H1 (cell line): ENCODE measurements at regions not wholly inside any gene's neighbourhood (a gene's known extent, or its start where the extent isn't known, plus 50 kb on each side); places are given as distances from the start of the nearest gene placed in this dataset.

Source experiments
- CTCF ChIA-PET: fragments of 300-600 bp; sonication (Branson Sonifier 250); formaldehyde crosslinking; loops from one replicate; lab custom pipeline; 2021; ENCODE audit not compliant: partially characterized antibody; lab: Charles Lee
- POLR2A ChIA-PET: fragments of 300-600 bp; sonication (Branson Sonifier 250); formaldehyde crosslinking; loops from one replicate; lab custom pipeline; 2021; ENCODE audit warnings: inconsistent platforms; ENCODE audit not compliant: partially characterized antibody; lab: Charles Lee
- DNase-seq, 2 experiments: peaks; one replicate each; pipeline versions ENCODE4 v3.0.0 to v3.0.0-alpha.2; 2010 to 2022; ENCODE audit warnings: low spot score in 2 of 2, low read depth in 1 of 2, mixed read lengths in 1 of 2
- FAIRE-seq: peaks from 2 replicates; lab custom pipeline; 2011; peaks lifted over from hg19 to GRCh38; lab: Jason Lieb, UNC
- H2AFZ ChIP-seq: 2 replicates; pipeline ENCODE4 v1.8.1; 2012; ENCODE audit warnings: low read length, inconsistent platforms
- H2AK5ac ChIP-seq: 2 replicates; pipeline ENCODE4 v1.6.1; 2013; ENCODE audit warnings: low read depth, low read length
- H2BK120ac ChIP-seq: replicated peaks from 2 replicates; pipeline ENCODE3; 2013; ENCODE audit warnings: low read depth, low read length, inconsistent platforms
- H2BK12ac ChIP-seq: 2 replicates; pipeline ENCODE4 v1.6.1; 2013; ENCODE audit warnings: low read depth, low read length
- H2BK15ac ChIP-seq: 2 replicates; pipeline ENCODE4 v1.6.1; 2013; ENCODE audit warnings: low read length
- H2BK20ac ChIP-seq: 2 replicates; pipeline ENCODE4 v1.6.1; 2013; ENCODE audit warnings: low read length
- H2BK5ac ChIP-seq: 2 replicates; pipeline ENCODE4 v1.6.1; 2013; ENCODE audit warnings: low read depth, low read length
- H3K14ac ChIP-seq: 2 replicates; pipeline ENCODE4 v1.6.1; 2013; ENCODE audit warnings: inconsistent platforms; ENCODE audit not compliant: insufficient read length
- H3K18ac ChIP-seq: 2 replicates; pipeline ENCODE4 v1.6.1; 2013; ENCODE audit warnings: low read length; ENCODE audit errors: extremely low read depth
- H3K23ac ChIP-seq: 2 replicates; pipeline ENCODE4 v1.6.1; 2013; ENCODE audit warnings: inconsistent platforms; ENCODE audit not compliant: insufficient read length
- H3K23me2 ChIP-seq: 2 replicates; pipeline ENCODE4 v1.6.1; 2013; ENCODE audit warnings: low read depth, low read length
- H3K27ac ChIP-seq: 2 replicates; pipeline ENCODE4 v1.6.1; 2011; ENCODE audit warnings: low read depth, low read length, inconsistent platforms
- H3K27me3 ChIP-seq, 4 experiments: replicated peaks in 1 of 4; 1 replicate in 1 of 4; 2 replicates in 3 of 4; pipeline versions ENCODE4 v1.6.1 to v1.8.1; 2011 to 2013; ENCODE audit warnings: low read length in 3 of 4, mild to moderate bottlenecking in 3 of 4, inconsistent platforms in 2 of 4, mixed read lengths in 2 of 4, moderate library complexity in 1 of 4; ENCODE audit not compliant: control insufficient read depth in 3 of 4, insufficient read depth in 3 of 4; ENCODE audit errors: extremely low read depth in 1 of 4
- H3K36me3 ChIP-seq, 4 experiments: 2 replicates each; pipeline versions ENCODE4 v1.6.1 to v1.8.1; 2011 to 2013; ENCODE audit warnings: mild to moderate bottlenecking in 4 of 4, low read length in 3 of 4, moderate library complexity in 2 of 4, control low read depth in 1 of 4, inconsistent platforms in 1 of 4; ENCODE audit not compliant: insufficient read depth in 4 of 4, control insufficient read depth in 2 of 4
- H3K4ac ChIP-seq: replicated peaks from 2 replicates; pipeline ENCODE3; 2013; ENCODE audit warnings: low read length, low read depth, mixed read lengths, inconsistent platforms; ENCODE audit not compliant: insufficient read length
- H3K4me1 ChIP-seq, 4 experiments: replicated peaks in 1 of 4; 1 replicate in 1 of 4; 2 replicates in 3 of 4; pipeline versions ENCODE4 v1.6.1 to v1.8.1; 2011 to 2013; ENCODE audit warnings: low read length in 3 of 4, inconsistent platforms in 2 of 4, mixed read lengths in 1 of 4; ENCODE audit not compliant: insufficient read depth in 4 of 4, control insufficient read depth in 3 of 4
- H3K4me2 ChIP-seq, 2 experiments: 2 replicates each; pipeline versions ENCODE4 v1.6.1 to v1.8.1; 2011 to 2013; ENCODE audit warnings: low read depth in 2 of 2, low read length in 2 of 2, control low read depth in 1 of 2, inconsistent platforms in 1 of 2, mild to moderate bottlenecking in 1 of 2; ENCODE audit not compliant: insufficient read depth in 1 of 2
- H3K4me3 ChIP-seq, 4 experiments: fragments of 200-600, 300-600 bp in 1 of 4; sonication (generic), shearing (Covaris generic), sonication (Bioruptor Twin) in 1 of 4; 2 replicates each; pipeline versions ENCODE4 v1.5.1 to v1.8.1; 2011 to 2016; ENCODE audit warnings: low read length in 4 of 4, low read depth in 3 of 4, control low read depth in 2 of 4, inconsistent platforms in 2 of 4, mild to moderate bottlenecking in 2 of 4, mixed read lengths in 1 of 4, moderate library complexity in 1 of 4; ENCODE audit not compliant: insufficient read depth in 2 of 4; ENCODE audit errors: extremely low read depth in 1 of 4
- H3K56ac ChIP-seq: replicated peaks from 2 replicates; pipeline ENCODE3; 2013; ENCODE audit warnings: low read depth, mild to moderate bottlenecking, mixed read lengths, low read length, inconsistent platforms; ENCODE audit not compliant: insufficient read length
- H3K79me1 ChIP-seq: 2 replicates; pipeline ENCODE4 v1.6.1; 2013; ENCODE audit warnings: low read depth, low read length, control low read depth
- H3K79me2 ChIP-seq, 2 experiments: 2 replicates each; pipeline versions ENCODE4 v1.6.1 to v1.8.1; 2012 to 2013; ENCODE audit warnings: low read length in 2 of 2, mild to moderate bottlenecking in 2 of 2, inconsistent platforms in 1 of 2; ENCODE audit not compliant: insufficient read depth in 2 of 2, control insufficient read depth in 1 of 2
- H3K9ac ChIP-seq, 4 experiments: replicated peaks in 1 of 4; 1 replicate in 1 of 4; 2 replicates in 3 of 4; pipeline versions ENCODE4 v1.6.1 to v1.8.1; 2011 to 2013; ENCODE audit warnings: low read depth in 3 of 4, low read length in 3 of 4, control low read depth in 2 of 4, mild to moderate bottlenecking in 2 of 4, moderate library complexity in 2 of 4, inconsistent platforms in 1 of 4; ENCODE audit errors: extremely low read depth in 1 of 4
- H3K9me3 ChIP-seq, 2 experiments: 2 replicates each; pipeline versions ENCODE4 v1.6.1 to v1.8.1; 2012 to 2013; ENCODE audit warnings: mild to moderate bottlenecking in 2 of 2, moderate library complexity in 2 of 2, control low read depth in 1 of 2, inconsistent platforms in 1 of 2, low read depth in 1 of 2, low read length in 1 of 2, mixed read lengths in 1 of 2; ENCODE audit not compliant: insufficient read depth in 2 of 2
- H4K20me1 ChIP-seq, 2 experiments: replicated peaks in 1 of 2; 2 replicates each; pipeline versions ENCODE3 to v1.8.1; 2011 to 2013; ENCODE audit warnings: inconsistent platforms in 2 of 2, low read length in 2 of 2, mild to moderate bottlenecking in 1 of 2; ENCODE audit not compliant: insufficient read depth in 2 of 2, control insufficient read depth in 1 of 2
- H4K5ac ChIP-seq: 2 replicates; pipeline ENCODE4 v1.6.1; 2013; ENCODE audit warnings: low read length, low read depth, mixed read lengths, inconsistent platforms; ENCODE audit not compliant: insufficient read length
- H4K8ac ChIP-seq: 2 replicates; pipeline ENCODE4 v1.8.0; 2013; ENCODE audit warnings: mild to moderate bottlenecking, moderate library complexity, low read length, inconsistent platforms; ENCODE audit not compliant: insufficient read depth; ENCODE audit errors: extremely low read depth
- H4K91ac ChIP-seq: replicated peaks from 2 replicates; pipeline ENCODE3; 2013; ENCODE audit warnings: low read length, mixed read lengths, inconsistent platforms; ENCODE audit not compliant: insufficient read length
- BACH1 ChIP-seq: IDR thresholded peaks from 2 replicates; pipeline ENCODE4 v1.6.1; 2012; ENCODE audit warnings: low read length, improper control_type of control experiment
- CREB1 ChIP-seq: IDR thresholded peaks from 2 replicates; pipeline ENCODE4 v1.6.1; 2012; ENCODE audit warnings: inconsistent platforms
- EGR1 ChIP-seq: IDR thresholded peaks from 2 replicates; pipeline ENCODE4 v1.6.1; 2011; ENCODE audit warnings: low read depth, low read length, borderline replicate concordance
- EZH2 ChIP-seq: fragments of 200-600 bp; sonication (generic); IDR thresholded peaks from 2 replicates; pipeline ENCODE4 v1.7.1; 2012; ENCODE audit warnings: low read depth, mild to moderate bottlenecking, moderate library complexity, low read length, inconsistent platforms; ENCODE audit not compliant: severe bottlenecking
- GTF2F1 ChIP-seq: IDR thresholded peaks from 2 replicates; pipeline ENCODE4 v1.6.1; 2012; ENCODE audit warnings: low read depth, low read length, improper control_type of control experiment, borderline replicate concordance
- HDAC2 ChIP-seq, 2 experiments: fragments of 300-600 bp in 1 of 2; sonication (generic) in 1 of 2; IDR thresholded peaks; 2 replicates each; pipeline ENCODE4 v1.6.1; 2011 to 2012; ENCODE audit warnings: low read depth in 2 of 2, low read length in 2 of 2, mild to moderate bottlenecking in 2 of 2, moderate library complexity in 2 of 2, borderline replicate concordance in 1 of 2, inconsistent platforms in 1 of 2
- JUN ChIP-seq: IDR thresholded peaks from 2 replicates; pipeline ENCODE4 v1.6.1; 2011; ENCODE audit warnings: low read depth, mild to moderate bottlenecking, improper control_type of control experiment, low read length
- NANOG ChIP-seq: IDR thresholded peaks from 2 replicates; pipeline ENCODE4 v1.6.1; 2011; ENCODE audit warnings: low read length, low read depth, mild to moderate bottlenecking, inconsistent platforms; ENCODE audit not compliant: insufficient read depth, poor library complexity, severe bottlenecking
- RAD21 ChIP-seq, 2 experiments: IDR thresholded peaks in 1 of 2; conservative IDR thresholded peaks in 1 of 2; 2 replicates each; pipeline ENCODE4 v1.6.1; 2011; ENCODE audit warnings: low read depth in 2 of 2, low read length in 2 of 2, improper control_type of control experiment in 1 of 2, inconsistent platforms in 1 of 2, mild to moderate bottlenecking in 1 of 2, moderate library complexity in 1 of 2
- SAP30 ChIP-seq: fragments of 300-600 bp; sonication (generic); IDR thresholded peaks from 2 replicates; pipeline ENCODE4 v1.7.1; 2012; ENCODE audit warnings: low read length, moderate library complexity, mild to moderate bottlenecking, inconsistent platforms; ENCODE audit not compliant: insufficient read depth, insufficient replicate concordance
- SP4 ChIP-seq: IDR thresholded peaks from 2 replicates; pipeline ENCODE4 v1.6.1; 2012; ENCODE audit warnings: low read length, inconsistent platforms
- TEAD4 ChIP-seq: IDR thresholded peaks from 2 replicates; pipeline ENCODE4 v1.6.1; 2012; ENCODE audit warnings: low read depth, low read length, inconsistent platforms, mixed read lengths
- YY1 ChIP-seq: IDR thresholded peaks from 2 replicates; pipeline ENCODE4 v1.6.1; 2011; ENCODE audit warnings: low read depth, mild to moderate bottlenecking, low read length
- WGBS, 2 experiments: shearing (Covaris generic) in 1 of 2; methylation state at CpG; one replicate each; pipeline versions ENCODE4 v1.1.6 to v1.1.7; 2013 to 2015; ENCODE audit warnings: low lambda C conversion rate in 2 of 2, mixed read lengths in 2 of 2, inconsistent platforms in 1 of 2, low coverage in 1 of 2, missing lambda C conversion rate in 1 of 2; ENCODE audit not compliant: insufficient replicate concordance in 2 of 2, insufficient coverage in 1 of 2, insufficient read length in 1 of 2; ENCODE audit errors: extremely low coverage in 1 of 2, missing lambda C conversion rate in 1 of 2; 5-methylcytosine and 5-hydroxymethylcytosine counted together
- TF ChIP-seq, protein P1 (sequence below): IDR thresholded peaks from 2 replicates; pipeline ENCODE4 v1.6.1; 2011; ENCODE audit warnings: low read length, improper control_type of control experiment

DNA sequence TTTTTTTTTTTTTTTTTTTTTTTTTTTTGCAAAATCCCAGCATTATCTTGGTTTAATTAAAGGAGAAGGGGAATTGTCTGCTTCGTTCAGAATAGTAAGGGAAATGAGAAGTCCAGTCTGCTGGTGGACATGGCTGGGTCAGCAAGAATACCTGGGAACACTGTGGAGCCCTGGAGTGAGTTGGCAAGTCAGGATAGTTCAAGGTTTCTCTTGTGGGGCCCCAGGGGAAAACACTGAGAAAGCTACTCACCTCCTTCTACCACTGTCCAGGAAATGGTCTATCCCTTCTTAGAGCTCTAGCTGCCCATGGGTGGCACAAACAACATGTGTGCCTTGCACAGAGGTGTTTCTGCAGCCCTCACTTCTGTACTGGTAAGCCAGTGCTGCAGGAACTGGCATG lies 169.1 kb upstream of the SIX2 start:
- H3K23ac ChIP-seq = no peak overlapping the region
- peaks cover 0 to 2% of the 10 kb centered on the region in 2 experiments; a peak in 1 of 4 replicates for H3K9me3 ChIP-seq
- no peak for DNase-seq
- no peak overlapping the region for H3K56ac ChIP-seq
- no peak overlapping the region for H3K18ac ChIP-seq
- H3K79me2 ChIP-seq = no peaks in the 10 kb centered on the region
- no peaks in the 10 kb centered on the region for H3K79me1 ChIP-seq
- no peak for FAIRE-seq
- H2BK12ac ChIP-seq = no peak overlapping the region
- H2BK5ac ChIP-seq = no peak overlapping the region
- CTCF ChIA-PET = no interaction called here
- H3K4me2 ChIP-seq = no peak overlapping the region
- POLR2A ChIA-PET = no interaction called here
- H2BK120ac ChIP-seq = no peak overlapping the region
- no peak overlapping the region for H3K4me3 ChIP-seq
- H3K9ac ChIP-seq = no peak overlapping the region
- TF ChIP-seq NANOG = no peak
- no peak for TF ChIP-seq GTF2F1
- no peak for TF ChIP-seq SAP30
- no peak for TF ChIP-seq EGR1
- TF ChIP-seq, protein P1, sequence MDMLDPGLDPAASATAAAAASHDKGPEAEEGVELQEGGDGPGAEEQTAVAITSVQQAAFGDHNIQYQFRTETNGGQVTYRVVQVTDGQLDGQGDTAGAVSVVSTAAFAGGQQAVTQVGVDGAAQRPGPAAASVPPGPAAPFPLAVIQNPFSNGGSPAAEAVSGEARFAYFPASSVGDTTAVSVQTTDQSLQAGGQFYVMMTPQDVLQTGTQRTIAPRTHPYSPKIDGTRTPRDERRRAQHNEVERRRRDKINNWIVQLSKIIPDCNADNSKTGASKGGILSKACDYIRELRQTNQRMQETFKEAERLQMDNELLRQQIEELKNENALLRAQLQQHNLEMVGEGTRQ = no peak
- no peak for TF ChIP-seq CREB1
- TF ChIP-seq SP4 = no peak
- no peak for TF ChIP-seq HDAC2 (IDR thresholded peaks at IDR 0.05; ENCODE audit: borderline replicate concordance in 1 of 2, low read depth in 2 of 2, low read length in 2 of 2)
- TF ChIP-seq BACH1 = no peak
- TF ChIP-seq RAD21 (IDR thresholded peaks at IDR 0.05 in 1 of 2, conservative IDR thresholded peaks at IDR 0.05 in 1 of 2; ENCODE audit: low read depth in 2 of 2, low read length in 2 of 2) = no peak
- TF ChIP-seq YY1 = no peak
- no peak for TF ChIP-seq EZH2
- TF ChIP-seq JUN = no peak
- TF ChIP-seq TEAD4 = no peak
- H4K91ac ChIP-seq = no peak overlapping the region
- H2BK15ac ChIP-seq = no peak overlapping the region
- no peak overlapping the region for H3K14ac ChIP-seq
- no peaks in the 10 kb centered on the region for H3K36me3 ChIP-seq
- 80% methylated on average over 1 of the region's 1 CpG; no CpG with 5 or more reads in 1 of the 2 experiments for WGBS, 2 experiments
- H2AFZ ChIP-seq = no peak overlapping the region
- no peak overlapping the region for H3K4ac ChIP-seq
- no peaks in the 10 kb centered on the region for H3K27me3 ChIP-seq
- no peaks in the 10 kb centered on the region for H3K23me2 ChIP-seq
- H2BK20ac ChIP-seq = no peak overlapping the region
- peaks cover 0 to 2% (median 0%) of the 10 kb centered on the region in 4 experiments; a peak in 1 of 7 replicates for H3K4me1 ChIP-seq
- no peak overlapping the region for H4K8ac ChIP-seq
- no peak overlapping the region for H2AK5ac ChIP-seq
- H4K5ac ChIP-seq = no peak overlapping the region
- no peaks in the 10 kb centered on the region for H4K20me1 ChIP-seq
- no peak overlapping the region for H3K27ac ChIP-seq
